Heart right ventricle (tissue), 16 donors: ENCODE measurements at regions not wholly inside any gene's neighbourhood (a gene's known extent, or its start where the extent isn't known, plus 50 kb on each side); places are given as distances from the start of the nearest gene placed in this dataset.
"Not testable (repeated sequence)": the region's sequence is repeated elsewhere in the genome, so short reads cannot be mapped to it uniquely, and the experiment has no call there.

Source experiments
- ATAC-seq, 8 donors: fragments of 200-7000 bp; cut with Tn5 transposase; one replicate each; pipeline ENCODE4 v1.9.1; 2020; ENCODE audit warnings: mild to moderate bottlenecking in 8 of 8, moderate library complexity in 8 of 8, moderate number of reproducible peaks in 1 of 8
- DNase-seq, 2 donors: peaks; one replicate each; pipeline ENCODE4 v3.0.0-alpha.2; 2020
- H3K27ac ChIP-seq, 10 donors: fragments of 200-600 bp; sonication (generic) in 2 of 10; one replicate each; pipeline versions ENCODE4 v1.5.0 to v1.8.0; 2020 to 2022; ENCODE audit warnings: mild to moderate bottlenecking in 3 of 10
- H3K27me3 ChIP-seq, 7 donors: fragments of 200-600 bp; one replicate each; pipeline ENCODE4 v1.8.0; 2021 to 2022; ENCODE audit warnings: mild to moderate bottlenecking in 2 of 7
- H3K36me3 ChIP-seq, 9 donors: fragments of 200-600 bp; sonication (generic) in 1 of 9; one replicate each; pipeline versions ENCODE4 v1.5.0 to v1.8.0; 2020 to 2022; ENCODE audit warnings: mild to moderate bottlenecking in 2 of 9
- H3K4me1 ChIP-seq, 9 donors: fragments of 200-600 bp; sonication (generic) in 1 of 9; one replicate each; pipeline versions ENCODE4 v1.5.0 to v1.8.0; 2020 to 2022; ENCODE audit warnings: mild to moderate bottlenecking in 4 of 9
- H3K4me3 ChIP-seq, 10 donors: fragments of 200-600 bp; sonication (generic) in 2 of 10; one replicate each; pipeline versions ENCODE4 v1.5.0 to v1.8.0; 2020 to 2022; ENCODE audit warnings: mild to moderate bottlenecking in 7 of 10, moderate library complexity in 2 of 10
- H3K9me3 ChIP-seq, 11 donors: fragments of 200-600 bp in 10 of 11; sonication (generic) in 2 of 11; one replicate each; pipeline versions ENCODE4 v1.5.0 to v1.8.0; 2013 to 2022; ENCODE audit warnings: mild to moderate bottlenecking in 2 of 11, control low read depth in 1 of 11, moderate library complexity in 1 of 11
- CTCF ChIP-seq, 9 donors: fragments of 200-600 bp; sonication (generic) in 2 of 9; IDR thresholded peaks; one replicate each; pipeline versions ENCODE4 v1.5.0 to v1.8.0; 2021 to 2022; ENCODE audit warnings: antibody characterized with exemption in 9 of 9, mild to moderate bottlenecking in 5 of 9, moderate library complexity in 1 of 9
- WGBS, 2 donors: extraction: QIAGEN DNeasy Blood & Tissue Kit; methylation state at CpG; one replicate each; pipeline ENCODE4 v1.1.7; 2013; ENCODE audit warnings: inconsistent platforms in 1 of 2; 5-methylcytosine and 5-hydroxymethylcytosine counted together
- intact Hi-C, 10 donors: fragments of 100-400 bp; cut with DNase I; formaldehyde crosslinking; loops; one replicate each; pipeline versions ENCODE4 v1.11.1 to v1.14.2; 2022
- donor health status: Arrhythmogenic right ventricular cardiomyopathy.
- donor health status: ischemic (EF 13 %, LVEDD 7.1; RV severe dilation, severe dysfunction).
- donor health status: healthy with polysubstance abuse.
- donor health status: DM: no; HTN: yes; CAD: no.
- donor health status: DM: no; HTN: no; CAD: no.
- donor health status: ischemic (EF 25% LVEDD 6.9; RV normal size, moderate dysfunction).
- donor health status: ischemic (EF 25% LVEDD 5.7; RV mildly dilated, moderate dysfunction).
- donor health status: healthy.
- donor health status: DM: yes; HTN: yes; CAD: no.
- donor health status: Ischemic cardiomyopathy.
- donor health status: ischemic (EF 35%, LVEDD 5.7; RV mildly dilated, moderate dysfunction).
- donor health status: nonischemic (EF 11% LVEDD 7.7; RV severe dilation, severe dysfunction).
- donor health status: DM: yes; HTN: yes; CAD: no.
- donor health status: PGD.
- donor health status: ischemic (EF 29% LVEDD 5.4; RV normal size, mild dysfunction).
- donor health status: nonischemic (EF 23%, LVEDD 6.1; RV moderate dilation, normal function).

- peaks cover 0 to 9% (median 0%) of the 10 kb centered on the region in 11 donors for H3K9me3 ChIP-seq
Measured at GRCh38 chr11:123344790-123345357, 85.2 kb upstream of the GRAMD1B start.

GRCh38 chr11:123344188-123344587 lies 85.9 kb upstream of the GRAMD1B start:
- H3K27me3 ChIP-seq, H3K9me3 ChIP-seq, DNase-seq, ATAC-seq, H3K36me3 ChIP-seq, H3K4me1 ChIP-seq, intact Hi-C loops, H3K27ac ChIP-seq, H3K4me3 ChIP-seq: not testable (repeated sequence)
- WGBS, 2 donors: 84 to 85% methylated on average over 2 of the region's 2 CpGs

More at GRCh38 chr11:123344790-123345357, 85.2 kb upstream of the GRAMD1B start:
- Histone ChIP-seq H3K4me1 (no peaks in the 10 kb centered on the region), H3K4me3 (no peak overlapping the region), H3K27ac (no peak overlapping the region), H3K27me3 (peaks cover 0 to 4% (median 0%) of the 10 kb centered on the region in 7 donors), H3K36me3 (no peaks in the 10 kb centered on the region)
- no peak for TF ChIP-seq CTCF (IDR thresholded peaks at IDR 0.05)
- ATAC-seq (no peak), DNase-seq (no peak)
- WGBS, 2 donors: 39 to 51% methylated on average over 2 of the region's 2 CpGs
- intact Hi-C loops: no loop called here

- Histone ChIP-seq H3K4me1 (no peaks in the 10 kb centered on the region), H3K9me3 (peaks cover 0 to 9% (median 0%) of the 10 kb centered on the region in 11 donors), H3K36me3 (no peaks in the 10 kb centered on the region), H3K27me3 (peaks cover 0 to 4% (median 0%) of the 10 kb centered on the region in 7 donors), H3K27ac (no peak overlapping the region), H3K4me3 (no peak overlapping the region)
- TF ChIP-seq CTCF (IDR thresholded peaks at IDR 0.05): no peak
- no peak for ATAC-seq
- intact Hi-C loops: no loop called here
- WGBS, 2 donors: 93 to 94% methylated on average over 9 of the region's 9 CpGs
- no peak for DNase-seq
Measured at GRCh38 chr11:123338997-123339752, 90.9 kb upstream of the GRAMD1B start.

- no peaks in the 10 kb centered on the region for H3K4me1 ChIP-seq
- H3K27me3 ChIP-seq: peaks cover 0 to 4% (median 0%) of the 10 kb centered on the region in 7 donors
- WGBS, 2 donors: 89 to 94% methylated on average over 6 of the region's 6 CpGs
- H3K4me3 ChIP-seq: no peak overlapping the region
- no peak overlapping the region for H3K27ac ChIP-seq
- no peak for TF ChIP-seq CTCF (IDR thresholded peaks at IDR 0.05)
- intact Hi-C loops: no loop called here
- ATAC-seq: no peak
- H3K9me3 ChIP-seq: peaks cover 0 to 9% (median 0%) of the 10 kb centered on the region in 11 donors
- no peak for DNase-seq
- no peaks in the 10 kb centered on the region for H3K36me3 ChIP-seq
Measured at GRCh38 chr11:123338266-123338800, 91.7 kb upstream of the GRAMD1B start.
